Uterus (tissue), 2 donors: ENCODE measurements at regions not wholly inside any gene's neighbourhood (a gene's known extent, or its start where the extent isn't known, plus 50 kb on each side); places are given as distances from the start of the nearest gene placed in this dataset.

Experiments
- POLR2A ChIP-seq, 2 donors: fragments of 450-650 bp; IDR thresholded peaks; one replicate each; pipeline ENCODE4 v1.6.1; 2016; ENCODE audit warnings: antibody characterized with exemption in 2 of 2, mild to moderate bottlenecking in 1 of 2, moderate library complexity in 1 of 2
- TF ChIP-seq, protein P1 (sequence below), 4 experiments: fragments of 200-600 bp in 2 of 4; fragments of 450-650 bp in 2 of 4; sonication (generic) in 2 of 4; IDR thresholded peaks; one replicate each; pipeline ENCODE4 v1.5.1; 2016 to 2019; ENCODE audit warnings: antibody characterized with exemption in 4 of 4, mild to moderate bottlenecking in 2 of 4, moderate library complexity in 1 of 4

DNA sequence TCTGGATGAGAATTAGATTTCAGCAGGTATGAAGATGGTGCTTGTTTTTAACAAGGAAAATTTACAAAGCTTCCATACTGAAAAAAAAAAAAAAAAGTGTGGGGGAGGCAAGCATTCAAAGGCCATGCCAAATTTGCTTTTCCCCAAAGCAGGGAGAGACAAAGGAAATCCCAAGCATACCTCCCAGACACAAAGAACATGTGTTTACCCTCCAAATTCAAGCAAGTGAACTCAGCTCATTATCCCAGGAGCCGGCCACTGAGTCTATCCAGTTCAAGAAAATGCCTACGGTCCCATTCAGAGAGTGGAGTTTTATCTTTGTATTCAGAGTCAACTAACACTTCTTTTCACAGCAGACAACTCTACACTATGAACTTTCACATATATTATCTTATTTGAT is 102.7 kb upstream of the ID4 start:
- TF ChIP-seq, protein P1, sequence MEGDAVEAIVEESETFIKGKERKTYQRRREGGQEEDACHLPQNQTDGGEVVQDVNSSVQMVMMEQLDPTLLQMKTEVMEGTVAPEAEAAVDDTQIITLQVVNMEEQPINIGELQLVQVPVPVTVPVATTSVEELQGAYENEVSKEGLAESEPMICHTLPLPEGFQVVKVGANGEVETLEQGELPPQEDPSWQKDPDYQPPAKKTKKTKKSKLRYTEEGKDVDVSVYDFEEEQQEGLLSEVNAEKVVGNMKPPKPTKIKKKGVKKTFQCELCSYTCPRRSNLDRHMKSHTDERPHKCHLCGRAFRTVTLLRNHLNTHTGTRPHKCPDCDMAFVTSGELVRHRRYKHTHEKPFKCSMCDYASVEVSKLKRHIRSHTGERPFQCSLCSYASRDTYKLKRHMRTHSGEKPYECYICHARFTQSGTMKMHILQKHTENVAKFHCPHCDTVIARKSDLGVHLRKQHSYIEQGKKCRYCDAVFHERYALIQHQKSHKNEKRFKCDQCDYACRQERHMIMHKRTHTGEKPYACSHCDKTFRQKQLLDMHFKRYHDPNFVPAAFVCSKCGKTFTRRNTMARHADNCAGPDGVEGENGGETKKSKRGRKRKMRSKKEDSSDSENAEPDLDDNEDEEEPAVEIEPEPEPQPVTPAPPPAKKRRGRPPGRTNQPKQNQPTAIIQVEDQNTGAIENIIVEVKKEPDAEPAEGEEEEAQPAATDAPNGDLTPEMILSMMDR (IDR thresholded peaks at IDR 0.05), result no peak
- TF ChIP-seq POLR2A (IDR thresholded peaks at IDR 0.05), result no peak
